HEK293 (cell line): ENCODE measurements at regions not wholly inside any gene's neighbourhood (a gene's known extent, or its start where the extent isn't known, plus 50 kb on each side); places are given as distances from the start of the nearest gene placed in this dataset.

Source experiments
- BCL11B ChIP-seq: fragments of 450-650 bp; formaldehyde crosslinking; IDR thresholded peaks from 2 replicates; pipeline ENCODE4 v1.5.1; 2016; ENCODE audit warnings: low read depth, missing biosample characterization, missing genetic modification characterization
- FEZF1 ChIP-seq: fragments of 450-650 bp; formaldehyde crosslinking; IDR thresholded peaks from 2 replicates; pipeline ENCODE4 v1.5.1; 2016; ENCODE audit warnings: missing biosample characterization, missing genetic modification characterization
- GLI2 ChIP-seq: fragments of 450-650 bp; formaldehyde crosslinking; IDR thresholded peaks from 2 replicates; pipeline ENCODE4; 2017; ENCODE audit warnings: missing biosample characterization, missing genetic modification characterization, low read depth, borderline replicate concordance
- GLIS1 ChIP-seq: fragments of 450-650 bp; formaldehyde crosslinking; IDR thresholded peaks from 2 replicates; pipeline ENCODE4 v1.5.1; 2016; ENCODE audit warnings: missing biosample characterization, missing genetic modification characterization
- KLF16 ChIP-seq: fragments of 450-650 bp; formaldehyde crosslinking; IDR thresholded peaks from 2 replicates; pipeline ENCODE4 v1.5.1; 2017; ENCODE audit warnings: missing biosample characterization, missing genetic modification characterization
- MZF1 ChIP-seq: fragments of 450-650 bp; formaldehyde crosslinking; IDR thresholded peaks from 2 replicates; pipeline ENCODE4 v1.5.1; 2017; ENCODE audit warnings: missing biosample characterization, missing genetic modification characterization, borderline replicate concordance
- OVOL3 ChIP-seq: fragments of 450-650 bp; formaldehyde crosslinking; IDR thresholded peaks from 2 replicates; pipeline ENCODE4 v1.5.1; 2016; ENCODE audit warnings: missing biosample characterization, missing genetic modification characterization
- SCRT2 ChIP-seq: fragments of 450-650 bp; formaldehyde crosslinking; IDR thresholded peaks from 2 replicates; pipeline ENCODE4 v1.5.1; 2016; ENCODE audit warnings: missing biosample characterization, missing genetic modification characterization
- SETDB1 ChIP-seq: IDR thresholded peaks from one replicate; pipeline ENCODE4 v1.6.1; 2017; ENCODE audit warnings: mild to moderate bottlenecking, low read length, moderate library complexity, mixed read lengths; ENCODE audit not compliant: insufficient read length
- SP2 ChIP-seq: fragments of 450-650 bp; formaldehyde crosslinking; IDR thresholded peaks from 2 replicates; pipeline ENCODE4 v1.5.1; 2016; ENCODE audit warnings: missing biosample characterization, missing genetic modification characterization
- TRIM28 ChIP-seq: IDR thresholded peaks from 2 replicates; pipeline ENCODE4 v1.6.1; 2011; ENCODE audit warnings: low read length, control low read depth, borderline replicate concordance
- YY1 ChIP-seq: fragments of 450-650 bp; formaldehyde crosslinking; IDR thresholded peaks from 2 replicates; pipeline ENCODE4 v1.5.1; 2018; ENCODE audit warnings: missing biosample characterization, missing genetic modification characterization
- ZBTB1 ChIP-seq: fragments of 450-650 bp; formaldehyde crosslinking; IDR thresholded peaks from 2 replicates; pipeline ENCODE4 v1.5.1; 2016; ENCODE audit warnings: missing biosample characterization, missing genetic modification characterization
- ZBTB21 ChIP-seq: fragments of 450-650 bp; formaldehyde crosslinking; IDR thresholded peaks from 2 replicates; pipeline ENCODE4 v1.5.1; 2017; ENCODE audit warnings: missing biosample characterization, missing genetic modification characterization
- ZFP3 ChIP-seq: fragments of 450-650 bp; formaldehyde crosslinking; IDR thresholded peaks from 2 replicates; pipeline ENCODE4 v1.5.1; 2016; ENCODE audit warnings: low read depth, missing biosample characterization, missing genetic modification characterization
- ZNF10 ChIP-seq: fragments of 450-650 bp; formaldehyde crosslinking; IDR thresholded peaks from 2 replicates; pipeline ENCODE4 v1.5.1; 2017; ENCODE audit warnings: missing biosample characterization, missing genetic modification characterization
- ZNF121 ChIP-seq: fragments of 450-650 bp; formaldehyde crosslinking; IDR thresholded peaks from 2 replicates; pipeline ENCODE4 v1.5.1; 2016; ENCODE audit warnings: missing biosample characterization, missing genetic modification characterization
- ZNF133 ChIP-seq: fragments of 450-650 bp; formaldehyde crosslinking; IDR thresholded peaks from 2 replicates; pipeline ENCODE4 v1.5.1; 2016; ENCODE audit warnings: missing biosample characterization, missing genetic modification characterization
- ZNF146 ChIP-seq: fragments of 450-650 bp; formaldehyde crosslinking; IDR thresholded peaks from 2 replicates; pipeline ENCODE4 v1.5.1; 2016; ENCODE audit warnings: missing biosample characterization, missing genetic modification characterization
- ZNF16 ChIP-seq: fragments of 450-650 bp; formaldehyde crosslinking; IDR thresholded peaks from 2 replicates; pipeline ENCODE4 v1.5.1; 2016; ENCODE audit warnings: low read depth, missing biosample characterization, missing genetic modification characterization
- ZNF175 ChIP-seq: fragments of 450-650 bp; formaldehyde crosslinking; IDR thresholded peaks from 2 replicates; pipeline ENCODE4 v1.5.1; 2016; ENCODE audit warnings: missing biosample characterization, missing genetic modification characterization
- ZNF2 ChIP-seq: fragments of 450-650 bp; formaldehyde crosslinking; IDR thresholded peaks from 2 replicates; pipeline ENCODE4 v1.5.1; 2016; ENCODE audit warnings: missing biosample characterization, missing genetic modification characterization
- ZNF324 ChIP-seq: fragments of 450-650 bp; formaldehyde crosslinking; IDR thresholded peaks from 2 replicates; pipeline ENCODE4 v1.5.1; 2016; ENCODE audit warnings: missing biosample characterization, missing genetic modification characterization
- ZNF341 ChIP-seq: fragments of 450-650 bp; formaldehyde crosslinking; IDR thresholded peaks from 2 replicates; pipeline ENCODE4; 2016; ENCODE audit warnings: low read depth, missing biosample characterization, missing genetic modification characterization
- ZNF394 ChIP-seq: fragments of 450-650 bp; formaldehyde crosslinking; IDR thresholded peaks from 2 replicates; pipeline ENCODE4 v1.5.1; 2016; ENCODE audit warnings: missing biosample characterization, missing genetic modification characterization, mild to moderate bottlenecking, moderate library complexity, borderline replicate concordance
- ZNF48 ChIP-seq: fragments of 450-650 bp; formaldehyde crosslinking; IDR thresholded peaks from 2 replicates; pipeline ENCODE4 v1.5.1; 2016; ENCODE audit warnings: missing biosample characterization, missing genetic modification characterization
- ZNF529 ChIP-seq: fragments of 450-650 bp; formaldehyde crosslinking; IDR thresholded peaks from 2 replicates; pipeline ENCODE4 v1.5.1; 2017; ENCODE audit warnings: missing genetic modification characterization, missing biosample characterization; ENCODE audit not compliant: insufficient replicate concordance
- ZNF585B ChIP-seq: fragments of 450-650 bp; formaldehyde crosslinking; IDR thresholded peaks from 2 replicates; pipeline ENCODE4 v1.5.1; 2016; ENCODE audit warnings: missing biosample characterization, missing genetic modification characterization
- ZNF596 ChIP-seq: fragments of 450-650 bp; IDR thresholded peaks from 2 replicates; pipeline ENCODE4 v1.5.0; 2018; ENCODE audit warnings: missing biosample characterization, mild to moderate bottlenecking, missing genetic modification characterization, moderate library complexity
- ZNF621 ChIP-seq: fragments of 450-650 bp; formaldehyde crosslinking; IDR thresholded peaks from 2 replicates; pipeline ENCODE4 v1.5.1; 2017; ENCODE audit warnings: missing biosample characterization, missing genetic modification characterization
- ZNF670 ChIP-seq: fragments of 450-650 bp; formaldehyde crosslinking; IDR thresholded peaks from 2 replicates; pipeline ENCODE4 v1.5.1; 2016; ENCODE audit warnings: missing biosample characterization, missing genetic modification characterization, low read depth
- ZNF76 ChIP-seq: fragments of 450-650 bp; formaldehyde crosslinking; IDR thresholded peaks from 2 replicates; pipeline ENCODE4; 2016; ENCODE audit warnings: low read depth, missing biosample characterization, missing genetic modification characterization, borderline replicate concordance
- ZNF791 ChIP-seq: fragments of 450-650 bp; formaldehyde crosslinking; IDR thresholded peaks from 2 replicates; pipeline ENCODE4 v1.5.1; 2016; ENCODE audit warnings: missing biosample characterization, missing genetic modification characterization
- ZNF830 ChIP-seq: fragments of 450-650 bp; IDR thresholded peaks from 2 replicates; pipeline ENCODE4 v1.5.0; 2018; ENCODE audit warnings: missing biosample characterization, missing genetic modification characterization, low read depth, mild to moderate bottlenecking, moderate library complexity
- ZNF843 ChIP-seq: fragments of 450-650 bp; formaldehyde crosslinking; IDR thresholded peaks from 2 replicates; pipeline ENCODE4 v1.5.1; 2016; ENCODE audit warnings: missing biosample characterization, missing genetic modification characterization
- ZSCAN30 ChIP-seq: fragments of 450-650 bp; IDR thresholded peaks from 2 replicates; pipeline ENCODE4 v1.5.1; 2018; ENCODE audit warnings: missing biosample characterization, mild to moderate bottlenecking, missing genetic modification characterization, moderate library complexity
- TF ChIP-seq, protein P1 (sequence below): fragments of 450-650 bp; formaldehyde crosslinking; IDR thresholded peaks from 2 replicates; pipeline ENCODE4 v1.5.1; 2016; ENCODE audit warnings: missing biosample characterization, missing genetic modification characterization, low read depth
- TF ChIP-seq, protein P2 (sequence below): fragments of 450-650 bp; formaldehyde crosslinking; IDR thresholded peaks from 2 replicates; pipeline ENCODE4 v1.5.1; 2016; ENCODE audit warnings: missing biosample characterization, missing genetic modification characterization
- TF ChIP-seq, protein P3 (sequence below): fragments of 450-650 bp; formaldehyde crosslinking; IDR thresholded peaks from 2 replicates; pipeline ENCODE4 v1.5.1; 2016; ENCODE audit warnings: missing biosample characterization, missing genetic modification characterization

DNA sequence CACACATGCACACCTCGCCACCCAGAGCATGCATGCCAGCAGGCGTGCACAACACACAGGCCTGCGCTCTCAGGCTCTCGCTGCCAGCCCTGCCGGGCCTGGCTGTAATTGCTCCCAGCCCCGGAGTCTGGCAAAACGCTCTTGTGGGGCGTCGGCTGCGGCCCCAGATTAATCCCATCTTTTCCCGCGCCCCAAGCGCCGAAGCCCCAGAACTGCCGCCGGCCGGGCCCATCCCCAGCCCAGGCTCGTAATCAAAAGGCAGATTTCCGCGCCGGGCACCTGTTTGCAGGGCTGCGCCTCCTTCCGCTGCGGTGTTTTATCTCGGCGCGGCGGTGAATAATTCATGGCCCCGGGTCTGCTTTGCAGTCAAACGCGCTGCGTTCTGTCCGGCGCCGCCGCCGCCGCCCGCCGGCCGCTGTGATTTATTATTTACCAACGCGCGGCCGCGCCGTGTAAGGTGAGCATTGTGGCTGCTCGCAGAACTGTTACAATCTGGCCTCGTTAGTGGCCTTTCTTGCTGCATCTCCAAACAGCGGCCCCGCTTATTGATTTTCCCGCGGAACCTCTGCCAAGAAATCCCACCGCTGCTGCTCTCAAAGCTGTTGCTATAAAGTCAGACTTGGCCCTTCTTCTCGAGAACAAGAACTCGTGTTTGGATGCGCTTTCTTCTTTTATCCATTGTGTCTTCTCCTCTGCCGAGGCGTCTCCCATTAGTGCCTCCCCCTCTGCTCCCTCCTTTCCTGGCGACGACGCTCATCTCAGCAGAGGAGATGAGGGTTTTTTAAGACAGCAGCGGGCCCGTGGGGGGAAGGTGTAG lies 126.1 kb downstream of the IRX5 start (continued):
- TF ChIP-seq ZNF621 (tag by site-specific recombination): no peak
- TF ChIP-seq ZNF843 (tag by site-specific recombination): no peak
- no peak for TF ChIP-seq KLF16 (tag by site-specific recombination)
- TF ChIP-seq ZNF585B (tag by site-specific recombination): no peak
- no peak for TF ChIP-seq YY1 (tag by site-specific recombination)
- no peak for TF ChIP-seq ZBTB21 (tag by site-specific recombination)
- TF ChIP-seq SETDB1: no peak
- no peak for TF ChIP-seq SP2 (tag by site-specific recombination)
- no peak for TF ChIP-seq ZFP3 (tag by site-specific recombination)
- TF ChIP-seq ZNF76: no peak
- TF ChIP-seq ZNF394 (tag by site-specific recombination): no peak
- no peak for TF ChIP-seq ZSCAN30 (tag by site-specific recombination)
- no peak for TF ChIP-seq ZNF341 (tag by site-specific recombination)
- no peak for TF ChIP-seq GLIS1
- no peak for TF ChIP-seq MZF1 (tag by site-specific recombination)
- TF ChIP-seq TRIM28: no peak
- TF ChIP-seq, protein P1, sequence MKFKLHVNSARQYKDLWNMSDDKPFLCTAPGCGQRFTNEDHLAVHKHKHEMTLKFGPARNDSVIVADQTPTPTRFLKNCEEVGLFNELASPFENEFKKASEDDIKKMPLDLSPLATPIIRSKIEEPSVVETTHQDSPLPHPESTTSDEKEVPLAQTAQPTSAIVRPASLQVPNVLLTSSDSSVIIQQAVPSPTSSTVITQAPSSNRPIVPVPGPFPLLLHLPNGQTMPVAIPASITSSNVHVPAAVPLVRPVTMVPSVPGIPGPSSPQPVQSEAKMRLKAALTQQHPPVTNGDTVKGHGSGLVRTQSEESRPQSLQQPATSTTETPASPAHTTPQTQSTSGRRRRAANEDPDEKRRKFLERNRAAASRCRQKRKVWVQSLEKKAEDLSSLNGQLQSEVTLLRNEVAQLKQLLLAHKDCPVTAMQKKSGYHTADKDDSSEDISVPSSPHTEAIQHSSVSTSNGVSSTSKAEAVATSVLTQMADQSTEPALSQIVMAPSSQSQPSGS: no peak
- TF ChIP-seq, protein P2, sequence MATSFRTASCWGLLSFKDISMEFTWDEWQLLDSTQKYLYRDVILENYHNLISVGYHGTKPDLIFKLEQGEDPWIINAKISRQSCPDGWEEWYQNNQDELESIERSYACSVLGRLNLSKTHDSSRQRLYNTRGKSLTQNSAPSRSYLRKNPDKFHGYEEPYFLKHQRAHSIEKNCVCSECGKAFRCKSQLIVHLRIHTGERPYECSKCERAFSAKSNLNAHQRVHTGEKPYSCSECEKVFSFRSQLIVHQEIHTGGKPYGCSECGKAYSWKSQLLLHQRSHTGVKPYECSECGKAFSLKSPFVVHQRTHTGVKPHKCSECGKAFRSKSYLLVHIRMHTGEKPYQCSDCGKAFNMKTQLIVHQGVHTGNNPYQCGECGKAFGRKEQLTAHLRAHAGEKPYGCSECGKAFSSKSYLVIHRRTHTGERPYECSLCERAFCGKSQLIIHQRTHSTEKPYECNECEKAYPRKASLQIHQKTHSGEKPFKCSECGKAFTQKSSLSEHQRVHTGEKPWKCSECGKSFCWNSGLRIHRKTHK (tag by site-specific recombination): no peak
- no peak for TF ChIP-seq GLI2 (tag by site-specific recombination)
- no peak for TF ChIP-seq ZNF2
- TF ChIP-seq ZNF324 (tag by site-specific recombination): no peak
- no peak for TF ChIP-seq ZNF121 (tag by site-specific recombination)
- TF ChIP-seq ZNF133: no peak
- no peak for TF ChIP-seq ZNF175 (tag by site-specific recombination)
- no peak for TF ChIP-seq BCL11B
- TF ChIP-seq ZNF16 (tag by site-specific recombination): no peak
- no peak for TF ChIP-seq ZNF791 (tag by site-specific recombination)
- no peak for TF ChIP-seq ZNF596 (tag by site-specific recombination)
- TF ChIP-seq ZNF529 (tag by site-specific recombination): no peak
- TF ChIP-seq OVOL3 (tag by site-specific recombination): no peak
- peak; percentile 84 for TF ChIP-seq SCRT2 (tag by site-specific recombination)
- no peak for TF ChIP-seq ZNF10 (tag by site-specific recombination)
- no peak for TF ChIP-seq ZNF830 (tag by site-specific recombination)
- TF ChIP-seq, protein P3, sequence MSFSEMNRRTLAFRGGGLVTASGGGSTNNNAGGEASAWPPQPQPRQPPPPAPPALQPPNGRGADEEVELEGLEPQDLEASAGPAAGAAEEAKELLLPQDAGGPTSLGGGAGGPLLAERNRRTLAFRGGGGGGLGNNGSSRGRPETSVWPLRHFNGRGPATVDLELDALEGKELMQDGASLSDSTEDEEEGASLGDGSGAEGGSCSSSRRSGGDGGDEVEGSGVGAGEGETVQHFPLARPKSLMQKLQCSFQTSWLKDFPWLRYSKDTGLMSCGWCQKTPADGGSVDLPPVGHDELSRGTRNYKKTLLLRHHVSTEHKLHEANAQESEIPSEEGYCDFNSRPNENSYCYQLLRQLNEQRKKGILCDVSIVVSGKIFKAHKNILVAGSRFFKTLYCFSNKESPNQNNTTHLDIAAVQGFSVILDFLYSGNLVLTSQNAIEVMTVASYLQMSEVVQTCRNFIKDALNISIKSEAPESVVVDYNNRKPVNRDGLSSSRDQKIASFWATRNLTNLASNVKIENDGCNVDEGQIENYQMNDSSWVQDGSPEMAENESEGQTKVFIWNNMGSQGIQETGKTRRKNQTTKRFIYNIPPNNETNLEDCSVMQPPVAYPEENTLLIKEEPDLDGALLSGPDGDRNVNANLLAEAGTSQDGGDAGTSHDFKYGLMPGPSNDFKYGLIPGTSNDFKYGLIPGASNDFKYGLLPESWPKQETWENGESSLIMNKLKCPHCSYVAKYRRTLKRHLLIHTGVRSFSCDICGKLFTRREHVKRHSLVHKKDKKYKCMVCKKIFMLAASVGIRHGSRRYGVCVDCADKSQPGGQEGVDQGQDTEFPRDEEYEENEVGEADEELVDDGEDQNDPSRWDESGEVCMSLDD (tag by site-specific recombination): no peak
- no peak for TF ChIP-seq ZNF146
- TF ChIP-seq ZBTB1 (tag by site-specific recombination): no peak
- no peak for TF ChIP-seq ZNF670 (tag by site-specific recombination)
- TF ChIP-seq FEZF1 (tag by site-specific recombination): no peak
- TF ChIP-seq ZNF48 (tag by site-specific recombination): no peak
